COR-L47 (cell line): ENCODE measurements at regions not wholly inside any gene's neighbourhood (a gene's known extent, or its start where the extent isn't known, plus 50 kb on each side); places are given as distances from the start of the nearest gene placed in this dataset.

Source experiments
- DNase-seq: peaks from one replicate; lab custom pipeline; 2025; lab: John Stamatoyannopoulos, UW

GRCh38 chr15:70262591-70263274 lies 165.0 kb upstream of the TLE3 start:
- DNase-seq, result no peak

DNA sequence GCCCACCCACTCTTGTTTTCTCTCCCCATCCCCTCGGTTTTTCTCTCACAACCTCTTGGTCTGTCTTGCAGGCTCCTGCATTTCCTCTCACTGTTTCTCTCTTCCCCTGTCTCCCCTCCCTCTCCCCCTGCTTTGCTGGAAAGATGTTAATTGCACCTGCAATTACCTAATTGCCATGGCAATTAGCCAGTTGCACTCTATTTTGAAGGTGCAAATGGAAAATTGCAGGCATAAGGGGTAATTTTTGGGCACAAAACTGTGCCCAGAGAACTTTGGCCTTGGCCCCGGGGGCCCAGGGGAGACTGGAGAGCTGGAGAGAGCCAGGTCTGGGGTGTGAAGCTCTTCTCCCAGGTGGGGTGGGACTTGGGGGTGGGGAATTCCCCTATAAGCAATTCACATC lies 164.5 kb upstream of the TLE3 start:
- peak; percentile 44 for DNase-seq

DNA sequence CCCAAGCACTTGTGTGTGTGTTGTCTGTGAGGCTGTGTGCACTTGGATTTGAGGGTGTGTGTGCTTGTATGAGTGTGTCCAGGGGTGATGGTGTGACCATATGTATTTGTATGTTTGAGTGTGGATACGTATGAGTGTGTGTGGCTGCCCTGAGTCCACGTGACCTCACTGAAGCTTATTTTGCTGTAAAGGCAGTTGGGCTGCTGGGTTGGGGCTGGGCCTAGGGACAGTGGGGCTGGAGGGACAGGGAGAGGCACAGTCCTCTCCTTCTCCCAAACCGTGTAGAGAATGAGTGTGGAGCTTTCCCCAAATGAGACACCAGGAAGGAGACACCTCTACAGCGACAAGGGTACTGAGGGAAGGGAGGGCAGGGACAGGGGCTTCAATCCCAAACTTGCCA lies 163.4 kb upstream of the TLE3 start:
- no peak for DNase-seq

DNA sequence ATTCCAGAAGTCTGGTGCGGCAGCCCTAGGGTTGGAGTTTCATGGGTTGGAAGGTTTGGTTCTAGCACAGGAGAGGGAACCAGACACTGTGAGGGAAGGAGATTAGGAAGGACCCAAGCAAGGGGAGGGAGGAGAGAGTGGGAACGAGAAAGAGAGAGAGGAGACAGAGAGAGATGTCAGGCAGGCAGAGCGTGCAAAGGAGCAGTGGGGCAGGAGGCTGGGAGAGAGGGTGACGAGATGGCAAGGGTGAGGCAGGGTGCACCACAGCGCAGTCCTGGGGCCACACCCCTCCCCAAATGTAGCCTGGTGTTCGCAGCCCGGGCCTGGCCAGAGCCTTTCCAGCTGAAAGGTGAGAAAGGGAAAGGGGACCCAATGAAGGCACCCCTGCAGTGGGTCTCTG lies 162.9 kb upstream of the TLE3 start:
- no peak for DNase-seq

DNA sequence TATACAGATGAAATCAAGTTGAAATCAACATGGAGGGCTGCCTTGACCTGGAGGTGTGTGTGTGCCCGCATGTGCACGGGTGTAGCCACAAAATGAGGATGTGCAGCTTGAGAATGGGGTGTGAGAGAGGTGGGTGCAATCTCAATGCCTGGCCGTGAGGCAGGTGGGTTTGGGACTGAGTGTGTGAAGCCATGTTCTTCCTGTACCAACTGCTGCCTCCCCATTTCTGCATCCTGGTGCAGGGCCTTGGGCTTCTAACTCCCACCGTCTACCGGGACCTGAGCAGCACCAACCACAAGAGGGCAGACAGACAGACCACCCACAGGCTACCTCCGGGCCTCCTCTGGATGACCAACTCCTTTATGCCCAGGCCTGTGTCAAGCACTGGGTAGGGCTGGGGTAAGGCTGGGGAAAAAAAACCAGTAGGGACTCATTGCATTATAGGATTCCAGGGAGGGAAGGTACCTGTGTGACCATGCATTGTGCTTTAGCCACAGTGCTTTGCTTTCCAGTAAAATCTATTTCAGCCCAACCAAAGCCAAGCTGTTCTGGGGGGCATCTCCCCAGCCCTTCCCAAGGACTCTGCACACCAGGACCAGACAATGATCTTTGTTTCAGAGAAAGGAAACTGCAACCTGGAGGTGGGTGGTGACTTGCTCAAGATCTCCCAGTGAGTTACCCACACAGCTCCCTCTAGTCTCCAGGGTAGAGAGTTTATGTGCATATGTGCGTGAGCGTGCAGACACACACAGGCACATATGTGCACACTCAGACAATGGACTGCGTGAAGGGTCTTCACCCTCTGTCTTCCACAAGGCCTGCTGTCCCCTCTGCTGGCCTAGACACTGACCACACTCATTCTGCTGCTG lies 162.2 kb upstream of the TLE3 start:
- no peak for DNase-seq

- DNase-seq, result no peak
Observed at GRCh38 chr15:70259028-70259424, 161.3 kb upstream of the TLE3 start.

- DNase-seq, result no peak
Observed at GRCh38 chr15:70258369-70259027, 160.8 kb upstream of the TLE3 start.

GRCh38 chr15:70257573-70258248 lies 160.0 kb upstream of the TLE3 start:
- no peak for DNase-seq

DNA sequence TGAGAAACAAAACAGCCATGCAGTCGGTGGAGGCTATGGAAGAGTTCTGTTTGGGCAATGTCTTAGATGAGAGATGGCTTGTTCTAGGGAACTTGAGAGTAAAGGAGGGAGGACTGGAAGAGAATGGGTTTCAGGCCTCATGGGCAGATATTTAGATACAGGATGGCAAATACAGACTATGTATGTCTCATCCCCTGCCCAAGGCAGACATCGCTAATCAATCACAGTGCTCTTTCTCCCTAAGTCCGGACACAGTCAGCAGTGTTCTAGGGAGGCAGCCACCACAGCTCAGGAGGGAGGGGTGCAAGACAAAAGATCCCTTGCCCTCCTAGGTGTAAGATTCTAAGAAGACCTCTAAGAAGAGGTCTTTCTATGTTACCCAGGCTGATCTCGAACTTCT lies 159.3 kb upstream of the TLE3 start:
- DNase-seq, result no peak

DNA sequence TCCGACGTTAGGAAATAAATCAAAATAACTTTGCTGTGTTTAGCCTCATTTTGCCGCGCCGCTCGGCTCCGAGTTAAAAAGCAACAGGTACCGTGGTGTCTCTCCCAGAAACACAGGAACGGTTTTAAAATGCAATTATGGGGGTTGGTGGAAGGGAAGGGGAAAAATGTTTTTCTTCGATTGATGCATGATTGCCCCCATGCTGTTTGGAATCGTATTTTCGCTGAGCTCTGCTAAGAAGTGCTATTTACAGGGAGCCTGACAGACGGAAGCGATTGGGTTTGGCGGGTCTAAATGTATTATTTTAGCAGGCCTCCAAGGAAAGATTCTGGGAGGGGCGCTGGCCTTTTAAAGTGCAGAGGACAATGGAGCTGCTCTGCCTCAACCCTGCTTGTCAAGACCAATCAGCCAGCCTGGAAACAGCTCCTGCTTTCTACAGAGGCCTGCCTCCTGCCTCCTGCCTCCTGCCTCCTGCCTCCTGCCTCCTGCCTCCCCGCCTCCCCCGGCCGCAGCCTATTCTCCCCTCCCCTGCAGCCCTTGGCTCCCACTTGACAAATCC lies 156.7 kb upstream of the TLE3 start:
- no peak for DNase-seq

GRCh38 chr15:70253461-70254156 lies 155.9 kb upstream of the TLE3 start:
- DNase-seq, result no peak

DNA sequence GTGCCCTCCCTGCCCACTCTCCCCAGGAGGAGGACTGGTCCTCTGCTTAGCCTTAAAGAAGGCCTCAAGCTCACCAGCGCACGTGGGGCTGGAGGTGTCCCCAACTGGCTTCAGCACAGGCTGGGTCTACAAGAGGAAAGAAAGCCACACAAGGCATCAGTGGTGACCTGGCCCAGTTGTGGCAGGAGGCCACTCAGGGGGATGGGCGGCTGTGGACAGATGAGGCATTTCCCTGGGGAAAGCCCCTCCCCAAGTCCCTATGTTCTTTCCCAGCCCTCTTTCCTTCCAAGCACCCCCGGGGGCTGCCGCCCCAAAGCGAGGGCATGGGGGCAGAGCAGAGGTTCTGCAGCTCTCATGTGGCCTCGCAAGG lies 155.2 kb upstream of the TLE3 start:
- DNase-seq, result no peak

DNA sequence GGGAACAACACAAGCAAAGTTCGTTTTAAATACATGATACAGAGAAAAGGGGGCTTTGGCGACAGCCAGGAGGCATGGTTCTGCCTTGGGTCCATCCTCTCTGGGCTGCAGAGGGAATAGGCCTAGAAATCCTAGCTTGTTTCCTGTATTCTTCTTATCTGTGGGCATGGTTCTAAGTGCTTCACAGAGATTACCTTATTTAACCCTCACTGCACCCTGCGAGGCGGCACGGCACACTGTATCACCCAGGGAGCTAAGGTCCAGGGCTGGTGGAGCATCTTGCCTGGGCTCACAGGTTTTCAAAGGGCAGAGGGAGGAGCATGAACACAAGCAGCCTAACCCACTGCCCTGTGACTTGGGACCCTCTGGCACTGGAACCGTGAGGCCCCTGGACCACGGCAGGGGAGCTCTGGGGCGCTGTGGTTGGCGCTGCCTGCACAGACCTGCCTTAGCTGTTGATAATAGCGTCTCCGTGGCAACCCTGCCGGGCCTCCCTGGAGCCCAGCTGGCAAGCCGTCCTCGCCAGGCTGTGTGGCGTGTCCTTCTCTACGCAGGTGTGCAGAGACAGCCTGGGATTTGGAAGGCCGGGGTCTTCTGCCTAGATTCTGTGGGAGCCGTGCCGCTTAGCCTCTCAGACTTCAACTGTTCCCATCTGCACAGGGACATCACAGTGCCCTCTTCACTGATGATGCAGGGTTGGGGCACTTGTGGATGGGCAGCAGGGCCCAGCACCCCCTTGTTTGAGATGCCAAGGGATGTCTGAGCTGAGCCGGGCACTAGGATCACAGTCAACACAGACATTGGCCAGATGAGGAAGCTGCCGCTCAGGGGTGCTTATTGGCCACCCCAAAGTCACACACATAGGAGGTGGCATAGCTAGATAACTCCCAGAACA lies 154.6 kb upstream of the TLE3 start:
- peak; percentile 89 for DNase-seq

DNA sequence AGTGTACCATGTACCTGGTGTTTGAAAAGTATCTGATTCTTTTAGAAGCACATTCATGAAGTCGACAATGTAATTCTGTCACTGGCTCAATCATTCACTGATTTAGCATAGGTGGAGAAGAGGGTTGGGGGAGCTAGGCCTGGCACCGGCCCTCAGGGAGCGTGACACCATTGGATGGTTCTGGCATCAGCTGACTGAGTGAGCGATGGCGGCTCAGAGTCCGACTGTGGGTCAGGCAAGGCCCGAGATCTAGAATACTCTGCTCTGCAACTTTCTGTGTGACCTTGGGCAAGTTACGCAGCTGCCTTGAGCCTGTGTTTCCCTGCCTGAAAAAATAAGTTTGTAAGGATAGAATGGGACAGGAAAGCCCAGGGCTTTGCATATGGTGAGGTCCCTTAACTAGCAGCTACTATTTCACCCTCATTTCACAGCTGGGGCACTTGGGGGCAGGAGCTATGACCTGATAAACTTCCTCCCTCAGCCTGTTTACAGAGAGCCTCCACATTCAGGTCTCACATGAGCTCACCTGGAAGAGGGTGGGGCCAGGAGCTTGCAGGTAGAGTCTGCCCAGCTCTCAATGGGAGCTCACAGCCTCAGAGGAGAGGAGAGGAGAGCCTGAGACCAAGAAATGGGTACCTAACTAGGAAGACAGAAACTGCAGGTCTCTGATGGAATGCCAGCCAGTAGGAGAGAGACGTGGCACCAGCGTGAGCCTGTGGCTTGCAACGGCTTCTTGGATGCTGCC lies 153.7 kb upstream of the TLE3 start:
- DNase-seq, result no peak

DNA sequence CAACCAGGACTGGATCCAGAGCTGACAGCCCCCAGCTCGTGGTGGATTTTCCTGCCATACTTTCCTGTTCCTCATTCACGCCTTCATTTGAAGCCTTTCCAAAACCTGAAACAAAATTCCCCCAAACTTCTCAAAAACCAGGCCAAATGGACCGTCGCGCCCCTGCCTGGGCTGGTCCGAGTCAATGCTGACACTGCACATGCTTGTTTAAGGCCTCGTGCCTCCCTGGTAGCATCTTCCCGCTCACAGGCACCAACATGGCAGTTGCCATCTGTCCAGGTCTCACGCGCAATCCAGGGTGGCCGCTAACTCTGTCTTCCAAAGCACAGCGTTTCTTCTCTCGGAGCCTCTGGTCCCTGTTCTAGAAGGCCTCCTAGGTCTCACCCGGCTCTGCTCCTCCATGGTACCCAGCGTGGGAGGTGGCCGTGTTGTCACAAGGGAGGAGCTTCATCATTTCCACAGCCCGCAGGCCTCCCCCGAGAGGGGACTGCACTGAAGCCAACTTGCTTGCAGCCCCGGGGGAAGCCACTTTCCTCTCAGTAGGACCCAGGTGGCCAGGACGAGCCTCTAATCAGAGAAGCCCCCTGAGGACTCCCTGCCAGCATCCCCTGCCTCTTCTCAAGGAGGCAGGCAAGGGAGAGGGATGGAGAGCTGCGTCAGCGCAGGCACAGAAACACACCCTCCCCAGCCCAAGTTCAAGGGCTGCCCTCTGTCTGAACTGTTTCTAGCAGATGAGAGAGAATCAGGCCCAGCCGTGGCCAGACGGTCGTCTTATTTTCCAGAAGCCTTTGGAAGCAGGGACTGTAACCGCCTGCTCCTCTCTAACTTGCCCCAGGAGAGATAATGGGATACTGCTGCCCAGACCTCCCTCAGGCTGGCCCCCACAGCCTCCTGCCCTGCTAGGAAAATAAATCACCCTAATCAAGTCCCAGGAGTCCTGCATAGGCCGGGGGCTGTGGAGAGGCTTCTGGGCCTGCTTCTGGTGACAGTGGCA lies 152.8 kb upstream of the TLE3 start:
- DNase-seq, result no peak

- no peak for DNase-seq
Observed at GRCh38 chr15:70249616-70250015, 151.9 kb upstream of the TLE3 start.

- DNase-seq, result no peak
Observed at GRCh38 chr15:70248116-70249025, 150.7 kb upstream of the TLE3 start.
